OCI-LY3 (cell line): ENCODE measurements at regions not wholly inside any gene's neighbourhood (a gene's known extent, or its start where the extent isn't known, plus 50 kb on each side); places are given as distances from the start of the nearest gene placed in this dataset.

Experiments
- CTCF ChIP-seq: fragments of 200-600, 300-600 bp; sonication (generic); IDR thresholded peaks from 2 replicates; pipeline ENCODE4 v1.5.1; 2014; ENCODE audit warnings: antibody characterized with exemption, low read length, low read depth
- EZH2phosphoT487 ChIP-seq: fragments of 200-600 bp; shearing (Covaris generic); IDR thresholded peaks from 2 replicates; pipeline ENCODE4 v1.6.1; 2018; ENCODE audit warnings: antibody characterized with exemption, mixed run types, low read depth

GRCh38 chr10:45219416-45219815 lies 96.0 kb downstream of the OR13A1 start:
- TF ChIP-seq CTCF (no peak), EZH2phosphoT487 (no peak)
